Mesendoderm (in vitro differentiated cells): ENCODE measurements at regions not wholly inside any gene's neighbourhood (a gene's known extent, or its start where the extent isn't known, plus 50 kb on each side); places are given as distances from the start of the nearest gene placed in this dataset.

Source experiments
- DNase-seq: peaks from one replicate; pipeline ENCODE4 v3.0.0; 2013
- H2AK5ac ChIP-seq: 2 replicates; pipeline ENCODE4 v1.6.1; 2013; ENCODE audit warnings: low read length, inconsistent platforms
- H2BK120ac ChIP-seq: 2 replicates; pipeline ENCODE4 v1.6.1; 2013; ENCODE audit warnings: low read depth, mild to moderate bottlenecking, low read length, moderate library complexity, mixed read lengths
- H2BK15ac ChIP-seq: replicated peaks from 2 replicates; pipeline ENCODE4 v1.6.1; 2013; ENCODE audit warnings: low read depth, mild to moderate bottlenecking, moderate library complexity
- H2BK5ac ChIP-seq: 2 replicates; pipeline ENCODE4 v1.6.1; 2013; ENCODE audit warnings: low read length, inconsistent platforms
- H3K18ac ChIP-seq: 2 replicates; pipeline ENCODE4 v1.6.1; 2013; ENCODE audit warnings: mild to moderate bottlenecking, low read length, mixed read lengths
- H3K23ac ChIP-seq: one replicate; pipeline ENCODE4 v1.6.1; 2013; ENCODE audit warnings: low read length
- H3K27ac ChIP-seq: 2 replicates; pipeline ENCODE4 v1.5.1; 2013; ENCODE audit warnings: low read depth, mild to moderate bottlenecking, inconsistent platforms, low read length, moderate library complexity
- H3K27me3 ChIP-seq: 2 replicates; pipeline ENCODE4 v1.6.1; 2013; ENCODE audit warnings: low read length, control low read depth, mild to moderate bottlenecking, inconsistent platforms; ENCODE audit not compliant: insufficient read depth, poor library complexity
- H3K36me3 ChIP-seq: 2 replicates; pipeline ENCODE4 v1.6.1; 2013; ENCODE audit warnings: low read length, inconsistent platforms; ENCODE audit not compliant: control insufficient read depth, insufficient read depth
- H3K4ac ChIP-seq: one replicate; pipeline ENCODE4 v1.6.1; 2013; ENCODE audit warnings: low read depth, mild to moderate bottlenecking, low read length, moderate library complexity
- H3K4me1 ChIP-seq: 2 replicates; pipeline ENCODE4 v1.6.1; 2013; ENCODE audit warnings: low read depth, low read length, inconsistent platforms; ENCODE audit not compliant: control insufficient read depth
- H3K4me2 ChIP-seq: 2 replicates; pipeline ENCODE4 v1.6.1; 2013; ENCODE audit warnings: low read length
- H3K4me3 ChIP-seq: 2 replicates; pipeline ENCODE4 v1.5.1; 2013; ENCODE audit warnings: mild to moderate bottlenecking, low read length
- H3K56ac ChIP-seq: one replicate; pipeline ENCODE4 v1.6.1; 2013; ENCODE audit warnings: low read length
- H3K79me1 ChIP-seq: 2 replicates; pipeline ENCODE4 v1.6.1; 2013; ENCODE audit warnings: low read length, inconsistent platforms
- H3K79me2 ChIP-seq: 2 replicates; pipeline ENCODE4 v1.6.1; 2013; ENCODE audit warnings: mild to moderate bottlenecking, low read length; ENCODE audit not compliant: control insufficient read depth, insufficient read depth
- H3K9ac ChIP-seq: 2 replicates; pipeline ENCODE4 v1.6.1; 2013; ENCODE audit warnings: low read length, inconsistent platforms
- H4K5ac ChIP-seq: one replicate; pipeline ENCODE4 v1.6.1; 2013; ENCODE audit warnings: low read length
- H4K8ac ChIP-seq: one replicate; pipeline ENCODE4 v1.6.1; 2013; ENCODE audit warnings: low read depth, mild to moderate bottlenecking, control low read depth, low read length, moderate library complexity
- WGBS: extraction: QIAGEN DNeasy Blood & Tissue Kit; methylation state at CpG from one replicate; pipeline ENCODE4 v1.1.7; 2013; ENCODE audit warnings: low lambda C conversion rate, missing lambda C conversion rate; ENCODE audit not compliant: insufficient coverage; ENCODE audit errors: extremely low coverage; 5-methylcytosine and 5-hydroxymethylcytosine counted together

- WGBS: no CpG with 5 or more reads among the region's 4 CpGs
- DNase-seq: peak; percentile 11
Observed at GRCh38 chr10:33487014-33487776, 152.7 kb upstream of the NRP1 start.

GRCh38 chr10:33485276-33485675 lies 150.8 kb upstream of the NRP1 start:
- Histone ChIP-seq H3K18ac (no peak overlapping the region), H3K79me1 (no peaks in the 10 kb centered on the region)
- no CpG with 5 or more reads among the region's 3 CpGs for WGBS

More at GRCh38 chr10:33487014-33487776, 152.7 kb upstream of the NRP1 start:
- Histone ChIP-seq H2AK5ac (no peak overlapping the region), H3K9ac (no peak overlapping the region), H3K4me2 (no peak overlapping the region), H3K4me3 (no peak overlapping the region), H2BK120ac (no peak overlapping the region), H2BK15ac (no peak overlapping the region), H2BK5ac (no peak overlapping the region), H3K56ac (no peak overlapping the region), H4K8ac (no peak overlapping the region), H4K5ac (no peak overlapping the region), H3K79me1 (no peaks in the 10 kb centered on the region), H3K23ac (no peak overlapping the region), H3K36me3 (no peaks in the 10 kb centered on the region), H3K4ac (no peak overlapping the region), H3K27me3 (no peaks in the 10 kb centered on the region), H3K27ac (no peak overlapping the region), H3K18ac (no peak overlapping the region), H3K79me2 (no peaks in the 10 kb centered on the region), H3K4me1 (peaks cover 2% of the 10 kb centered on the region)

GRCh38 chr10:33484787-33485186 lies 150.3 kb upstream of the NRP1 start:
- peak; percentile 42 for DNase-seq
- H3K4me3 ChIP-seq: no peak overlapping the region
- no peaks in the 10 kb centered on the region for H3K79me2 ChIP-seq

More at GRCh38 chr10:33485276-33485675, 150.8 kb upstream of the NRP1 start:
- H3K56ac ChIP-seq: no peak overlapping the region
- H2BK15ac ChIP-seq: no peak overlapping the region
- H4K5ac ChIP-seq: no peak overlapping the region
- H3K27ac ChIP-seq: no peak overlapping the region
- H3K79me2 ChIP-seq: no peaks in the 10 kb centered on the region
- no peaks in the 10 kb centered on the region for H3K27me3 ChIP-seq
- no peaks in the 10 kb centered on the region for H3K36me3 ChIP-seq
- H2BK5ac ChIP-seq: no peak overlapping the region
- H3K4ac ChIP-seq: peak overlapping the region; percentile 9
- H3K23ac ChIP-seq: no peak overlapping the region
- no peak overlapping the region for H2AK5ac ChIP-seq
- H4K8ac ChIP-seq: no peak overlapping the region
- H3K4me1 ChIP-seq: peaks cover 2% of the 10 kb centered on the region
- no peak overlapping the region for H3K4me3 ChIP-seq
- peak; percentile 18 for DNase-seq
- H2BK120ac ChIP-seq: no peak overlapping the region
- no peak overlapping the region for H3K9ac ChIP-seq
- no peak overlapping the region for H3K4me2 ChIP-seq

GRCh38 chr10:33483816-33484190 lies 149.3 kb upstream of the NRP1 start:
- no peak overlapping the region for H3K9ac ChIP-seq
- H3K18ac ChIP-seq: peak overlapping the region; percentile 92
- no peak overlapping the region for H3K56ac ChIP-seq
- H3K27ac ChIP-seq: no peak overlapping the region
- no peak overlapping the region for H3K23ac ChIP-seq
- no peaks in the 10 kb centered on the region for H3K79me2 ChIP-seq
- WGBS: no CpG with 5 or more reads among the region's 3 CpGs
- no peak for DNase-seq
- no peak overlapping the region for H4K5ac ChIP-seq
- no peak overlapping the region for H3K4ac ChIP-seq
- H2BK5ac ChIP-seq: no peak overlapping the region
- no peak overlapping the region for H2BK120ac ChIP-seq
- H3K4me1 ChIP-seq: peaks cover 2% of the 10 kb centered on the region
- H2AK5ac ChIP-seq: no peak overlapping the region
- no peaks in the 10 kb centered on the region for H3K36me3 ChIP-seq
- H4K8ac ChIP-seq: no peak overlapping the region
- H3K27me3 ChIP-seq: no peaks in the 10 kb centered on the region
- H2BK15ac ChIP-seq: no peak overlapping the region
- H3K79me1 ChIP-seq: no peaks in the 10 kb centered on the region
- H3K4me3 ChIP-seq: no peak overlapping the region
- H3K4me2 ChIP-seq: no peak overlapping the region

More at GRCh38 chr10:33484787-33485186, 150.3 kb upstream of the NRP1 start:
- Histone ChIP-seq H2BK5ac (no peak overlapping the region), H3K9ac (no peak overlapping the region), H3K4me1 (peaks cover 2% of the 10 kb centered on the region), H3K27ac (no peak overlapping the region), H2BK15ac (peak overlapping the region; percentile 86), H3K4me2 (no peak overlapping the region), H3K79me1 (no peaks in the 10 kb centered on the region), H3K18ac (no peak overlapping the region), H4K8ac (no peak overlapping the region), H3K56ac (peak overlapping the region; percentile 5), H2BK120ac (no peak overlapping the region), H3K23ac (no peak overlapping the region), H3K27me3 (no peaks in the 10 kb centered on the region), H3K36me3 (no peaks in the 10 kb centered on the region), H3K4ac (no peak overlapping the region), H2AK5ac (no peak overlapping the region), H4K5ac (no peak overlapping the region)
- WGBS: no CpG with 5 or more reads among the region's 2 CpGs

DNA sequence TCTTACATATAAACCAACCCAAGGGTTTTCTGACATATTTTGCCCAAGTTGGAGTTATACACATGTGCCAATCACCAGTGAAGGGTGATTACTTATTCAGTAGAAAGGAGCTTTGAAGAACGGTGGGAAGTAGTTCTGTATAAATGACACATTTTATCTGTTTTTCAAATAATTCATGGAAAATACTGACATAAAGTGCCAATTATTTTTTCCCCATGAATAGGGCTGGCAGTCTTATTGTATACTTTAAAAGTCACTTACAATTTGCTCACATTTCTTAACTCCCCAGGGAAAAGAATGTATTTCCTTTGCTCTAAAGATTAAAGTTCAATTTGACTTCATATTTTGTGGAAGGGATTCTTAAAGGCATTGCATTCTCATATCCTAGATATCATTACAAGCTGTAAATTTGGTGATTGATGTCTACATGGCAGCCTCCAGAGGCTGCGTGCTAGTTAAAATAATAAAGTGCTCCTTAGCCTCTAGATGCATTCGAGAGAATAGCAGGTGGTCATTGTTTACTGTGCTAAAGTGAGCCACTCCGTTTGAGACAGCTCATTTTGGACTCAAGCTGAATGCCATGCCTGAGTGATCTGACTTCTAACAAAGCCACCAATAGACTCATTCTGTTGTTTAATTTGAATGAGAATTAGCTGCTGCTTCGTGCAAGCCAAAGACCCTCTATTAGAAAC lies 148.8 kb upstream of the NRP1 start:
- Histone ChIP-seq H2AK5ac (no peak overlapping the region), H4K8ac (no peak overlapping the region), H2BK15ac (no peak overlapping the region), H4K5ac (no peak overlapping the region), H3K4me3 (no peak overlapping the region), H3K23ac (no peak overlapping the region), H2BK120ac (no peak overlapping the region), H3K36me3 (no peaks in the 10 kb centered on the region), H3K79me2 (no peaks in the 10 kb centered on the region), H3K4ac (no peak overlapping the region), H3K56ac (no peak overlapping the region), H3K27me3 (no peaks in the 10 kb centered on the region), H3K18ac (peak overlapping the region; percentile 92), H3K27ac (no peak overlapping the region), H2BK5ac (no peak overlapping the region), H3K4me2 (no peak overlapping the region), H3K9ac (no peak overlapping the region), H3K79me1 (no peaks in the 10 kb centered on the region), H3K4me1 (peaks cover 2% of the 10 kb centered on the region)
- no CpG with 5 or more reads among the region's 5 CpGs for WGBS
- no peak for DNase-seq
